HCEC 1CT (cell line): ENCODE measurements at regions not wholly inside any gene's neighbourhood (a gene's known extent, or its start where the extent isn't known, plus 50 kb on each side); places are given as distances from the start of the nearest gene placed in this dataset.
"Not testable (repeated sequence)": the region's sequence is repeated elsewhere in the genome, so short reads cannot be mapped to it uniquely, and the experiment has no call there.

Source experiments
- DNase-seq: peaks from one replicate; pipeline ENCODE4 v3.0.0-alpha.2; 2017

- no peak for DNase-seq
These were observed 437.5 kb upstream of the TMEM132C start for GRCh38 chr12:127829281-127830064.

- no peak for DNase-seq
These were observed 436.9 kb upstream of the TMEM132C start for GRCh38 chr12:127830065-127830460.

DNA sequence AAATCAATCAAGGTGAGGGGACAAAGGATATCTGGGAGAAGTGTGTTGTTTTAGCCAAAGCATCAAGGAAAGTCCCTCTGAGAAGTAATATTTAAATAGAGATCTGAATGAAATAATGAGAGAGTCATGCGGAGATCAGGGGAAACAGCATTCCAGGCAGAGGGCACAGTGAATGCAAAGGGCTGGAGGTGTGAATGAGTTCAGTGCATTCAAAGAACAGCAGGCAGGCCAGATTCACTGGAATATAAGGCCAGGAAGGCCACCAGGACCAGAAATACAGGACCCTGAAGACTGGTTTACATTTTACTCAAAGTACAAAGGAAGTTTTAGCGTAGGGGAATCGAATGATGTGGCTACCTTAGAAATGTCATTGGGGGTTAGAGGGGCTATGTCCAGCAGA, 436.2 kb upstream of the TMEM132C start:
- no peak for DNase-seq

DNA sequence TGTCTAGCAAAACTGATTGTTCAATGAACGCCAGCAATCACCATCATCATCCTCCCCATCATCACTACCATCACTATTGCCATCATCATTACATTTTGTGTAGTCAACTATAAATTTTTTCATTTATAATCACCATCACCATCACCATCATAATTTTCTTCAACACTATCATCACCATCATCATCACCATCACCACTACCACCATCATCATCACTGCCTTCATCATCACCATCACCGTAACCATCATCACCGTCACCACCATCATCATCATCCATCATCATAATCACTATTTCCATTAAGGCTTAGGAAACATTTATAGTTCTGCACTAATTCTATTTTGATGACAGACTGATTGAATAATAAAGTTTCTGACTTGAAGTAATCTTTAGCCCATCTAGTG, 434.8 kb upstream of the TMEM132C start:
- no peak for DNase-seq

DNA sequence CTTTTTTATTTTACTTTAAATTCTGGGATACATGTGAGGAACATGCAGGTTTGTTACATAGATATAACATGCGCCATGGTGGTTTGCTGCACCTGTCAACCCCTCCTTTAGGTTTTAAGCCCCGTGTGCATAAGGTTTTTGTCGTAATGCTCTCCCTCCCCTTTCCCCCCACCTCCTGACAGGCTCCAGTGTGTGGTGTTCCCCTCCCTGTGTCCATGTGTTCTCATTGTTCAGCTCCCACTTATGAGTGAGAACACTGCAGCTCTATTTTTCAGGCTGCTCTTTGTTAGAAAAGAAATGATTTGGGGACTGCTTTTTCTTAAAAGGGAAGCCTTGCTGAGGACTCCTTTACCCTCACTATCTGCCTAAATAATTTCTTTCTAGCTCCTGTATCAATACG, 430.2 kb upstream of the TMEM132C start:
- DNase-seq, result not testable (repeated sequence)

- DNase-seq, result no peak
These were observed 409.3 kb upstream of the TMEM132C start for GRCh38 chr12:127857661-127858060.

- DNase-seq, result no peak
These were observed 406.4 kb upstream of the TMEM132C start for GRCh38 chr12:127860536-127860935.

- DNase-seq, result no peak
These were observed 405.6 kb upstream of the TMEM132C start for GRCh38 chr12:127861406-127861805.

DNA sequence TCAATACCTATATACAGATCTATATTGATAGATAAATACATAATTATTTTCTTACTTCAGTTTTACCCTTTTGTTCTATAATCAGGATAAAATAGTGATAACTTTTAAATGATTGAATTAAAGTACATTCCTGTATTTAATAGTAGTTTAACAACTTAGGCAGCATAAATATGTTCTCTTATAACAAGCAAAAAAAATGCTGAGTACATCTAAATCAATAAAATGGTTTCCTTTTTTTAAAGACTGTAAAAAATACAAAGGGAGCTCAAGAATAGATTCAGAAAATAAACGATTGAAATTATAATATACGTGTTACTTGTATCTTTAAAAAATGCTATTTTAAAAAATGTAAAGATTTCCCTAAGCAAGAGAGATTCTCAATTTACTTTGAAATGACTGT, 393.7 kb upstream of the TMEM132C start:
- DNase-seq, result no peak

DNA sequence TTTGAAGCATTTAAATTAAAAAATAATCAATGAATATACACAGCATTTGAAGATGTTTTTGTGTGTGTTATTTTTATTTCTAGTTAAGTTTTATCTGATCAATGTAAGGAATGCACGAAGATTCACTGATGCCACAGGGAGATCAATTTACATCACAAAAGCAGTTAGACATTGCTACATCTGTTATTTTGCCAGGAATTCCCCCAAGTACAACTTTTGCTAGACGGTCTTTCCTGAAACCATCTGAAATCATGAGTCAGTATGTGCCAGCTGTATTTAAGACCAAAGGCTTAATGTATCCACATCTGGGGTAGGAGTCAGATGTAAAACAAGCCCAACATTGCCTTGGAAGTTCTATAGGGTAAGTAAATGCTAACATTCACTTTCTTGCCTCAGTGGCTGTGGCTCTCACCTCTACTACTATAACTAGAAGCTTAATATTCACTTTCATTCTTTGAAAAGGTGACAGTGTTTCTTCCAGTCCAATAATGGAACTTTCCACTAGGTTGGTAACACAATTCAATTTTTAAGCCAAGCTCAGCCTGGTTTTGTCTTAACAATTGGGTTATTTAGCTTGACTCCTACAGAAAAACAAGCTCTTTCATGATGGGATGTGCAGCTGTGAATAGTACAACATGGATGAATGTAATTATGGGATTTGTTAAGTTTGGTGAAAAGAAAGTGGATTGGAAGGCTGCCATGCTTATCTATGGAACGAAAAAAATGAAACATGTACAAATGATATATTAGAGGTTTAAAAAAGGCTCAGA, 385.4 kb upstream of the TMEM132C start:
- no peak for DNase-seq

GRCh38 chr12:127883013-127883412, 384.0 kb upstream of the TMEM132C start:
- DNase-seq, result no peak

- DNase-seq, result no peak
These were observed 380.8 kb upstream of the TMEM132C start for GRCh38 chr12:127885954-127886750.

- no peak for DNase-seq
These were observed 380.1 kb upstream of the TMEM132C start for GRCh38 chr12:127886827-127887226.

- DNase-seq, result no peak
These were observed 377.8 kb upstream of the TMEM132C start for GRCh38 chr12:127888943-127889719.

DNA sequence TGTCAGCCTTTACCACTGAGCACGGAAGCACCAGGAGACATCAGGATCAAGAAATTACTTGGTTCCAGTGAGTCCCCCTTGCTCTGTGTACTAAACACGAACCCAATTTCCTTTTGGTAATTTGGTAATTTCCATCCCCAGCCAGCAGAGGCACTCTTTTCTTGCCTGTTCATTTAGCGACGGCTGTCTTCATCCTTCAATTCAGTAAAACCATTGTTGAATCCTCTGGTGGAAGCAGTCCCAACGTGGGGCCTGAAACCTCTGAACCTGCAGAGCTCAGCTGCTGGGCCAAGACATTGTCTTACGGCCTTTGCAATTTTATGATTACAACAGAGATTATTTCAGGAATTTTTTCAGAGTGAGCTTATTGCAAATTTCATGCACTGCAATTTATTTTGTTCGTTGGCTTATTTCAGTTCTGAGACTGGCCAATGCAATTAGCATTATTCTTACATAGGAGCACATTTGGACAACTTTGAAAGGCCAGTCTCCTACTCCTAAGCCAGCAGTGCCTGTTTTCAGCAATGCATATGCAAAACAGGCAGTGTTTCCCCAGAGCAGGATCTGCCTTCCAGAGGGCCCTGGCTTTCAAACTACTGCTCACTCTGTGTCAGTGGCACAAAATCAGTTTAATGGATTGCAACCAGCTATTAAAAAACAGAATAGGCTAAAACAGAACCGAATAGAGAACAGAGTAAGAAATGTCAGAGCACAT, 372.9 kb upstream of the TMEM132C start:
- DNase-seq, result no peak

DNA sequence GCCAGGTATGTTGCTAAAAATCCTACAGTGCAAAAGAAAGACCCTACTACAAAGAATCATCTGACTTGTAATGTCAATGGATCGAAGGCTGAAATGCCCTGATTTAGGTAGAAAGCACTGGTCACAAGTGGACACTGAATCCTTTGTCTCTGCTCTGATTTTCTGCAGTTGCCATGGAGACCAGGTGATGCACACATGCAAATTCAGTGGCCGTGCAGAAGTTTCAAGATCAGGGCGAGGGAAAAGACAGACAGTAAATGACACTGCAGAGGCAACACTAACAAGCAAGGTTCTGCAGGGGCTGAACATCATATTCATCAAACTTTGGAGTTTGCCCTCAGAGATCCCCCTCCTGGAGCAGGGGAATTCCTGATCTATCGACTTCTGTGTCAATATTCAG, 370.3 kb upstream of the TMEM132C start:
- DNase-seq, result no peak

DNA sequence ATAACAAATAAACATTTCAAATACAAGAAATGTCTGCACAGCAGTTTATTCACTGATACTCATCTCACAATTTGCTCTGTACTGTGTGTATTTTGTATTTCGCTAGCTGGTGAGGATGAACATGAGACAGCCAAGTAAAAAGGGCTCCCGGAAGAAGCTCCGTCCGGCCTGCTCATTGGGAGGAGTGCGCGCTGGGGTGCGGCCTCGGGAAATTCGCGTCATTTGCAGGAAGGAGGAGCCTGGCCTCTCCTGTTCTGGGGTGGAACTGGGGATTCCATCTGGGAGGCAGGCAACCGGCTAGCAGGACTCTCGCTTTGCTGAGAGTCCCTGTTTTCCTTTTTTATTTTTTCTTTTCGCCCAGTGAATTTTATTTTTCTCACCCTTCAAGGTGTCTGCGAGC, 368.4 kb upstream of the TMEM132C start:
- no peak for DNase-seq

- DNase-seq, result no peak
These were observed 367.0 kb upstream of the TMEM132C start for GRCh38 chr12:127899971-127900370.

GRCh38 chr12:127900386-127900785, 366.6 kb upstream of the TMEM132C start:
- no peak for DNase-seq

GRCh38 chr12:127903146-127903545, 363.8 kb upstream of the TMEM132C start:
- no peak for DNase-seq

- no peak for DNase-seq
These were observed 357.9 kb upstream of the TMEM132C start for GRCh38 chr12:127909041-127909440.

DNA sequence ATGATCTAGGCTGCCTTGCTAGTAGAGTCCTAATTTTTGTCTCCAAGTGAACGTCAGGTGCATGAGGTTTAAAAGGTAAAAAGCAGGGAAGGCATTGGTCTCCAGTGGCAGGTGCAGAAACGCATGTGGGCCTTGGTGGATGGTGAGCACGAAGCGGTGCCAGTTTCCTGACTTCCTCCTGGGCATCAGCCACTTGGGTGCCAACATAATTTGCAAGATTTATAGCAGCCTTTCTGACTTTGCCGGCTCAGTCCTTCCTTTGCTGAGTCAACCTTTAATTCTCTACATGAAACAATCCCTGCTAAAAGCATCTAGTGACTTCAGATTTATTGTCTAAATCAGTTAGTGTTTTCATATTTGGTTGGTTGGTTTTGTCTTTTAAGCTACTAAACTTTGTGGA, 355.7 kb upstream of the TMEM132C start:
- DNase-seq, result no peak
